Hepatocyte (in vitro differentiated cells): ENCODE measurements at regions not wholly inside any gene's neighbourhood (a gene's known extent, or its start where the extent isn't known, plus 50 kb on each side); places are given as distances from the start of the nearest gene placed in this dataset.

Source experiments
- DNase-seq: peaks from one replicate; pipeline ENCODE4 v3.0.0-alpha.2; 2016; ENCODE audit warnings: low spot score
- H2AFZ ChIP-seq: fragments of 200-600 bp; sonication (generic); 2 replicates; pipeline ENCODE4 v1.6.0; 2016; ENCODE audit warnings: antibody characterized with exemption, mild to moderate bottlenecking
- H3K27ac ChIP-seq: fragments of 200-600 bp; sonication (generic); 2 replicates; pipeline ENCODE4 v1.5.1; 2016; ENCODE audit warnings: mild to moderate bottlenecking
- H3K27me3 ChIP-seq: fragments of 200-600 bp; sonication (generic); 2 replicates; pipeline ENCODE4 v1.6.1; 2016
- H3K36me3 ChIP-seq: fragments of 200-600 bp; sonication (generic); replicated peaks from 2 replicates; pipeline ENCODE4 v1.5.1; 2016; ENCODE audit warnings: low read depth; ENCODE audit not compliant: insufficient read depth
- H3K4me1 ChIP-seq: fragments of 200-600 bp; sonication (generic); 2 replicates; pipeline ENCODE4 v1.5.1; 2016; ENCODE audit warnings: mild to moderate bottlenecking, moderate library complexity; ENCODE audit not compliant: insufficient read depth
- H3K4me2 ChIP-seq: fragments of 200-600 bp; sonication (generic); 2 replicates; pipeline ENCODE4 v1.6.0; 2016
- H3K4me3 ChIP-seq: fragments of 200-600 bp; sonication (generic); 2 replicates; pipeline ENCODE4 v1.5.1; 2016; ENCODE audit warnings: mild to moderate bottlenecking
- H3K79me2 ChIP-seq: fragments of 200-600 bp; sonication (generic); 2 replicates; pipeline ENCODE4 v1.6.0; 2017; ENCODE audit warnings: mild to moderate bottlenecking
- H3K9me2 ChIP-seq: fragments of 200-600 bp; sonication (generic); replicated peaks from 2 replicates; pipeline ENCODE4 v1.6.0; 2017; ENCODE audit warnings: mild to moderate bottlenecking; ENCODE audit not compliant: insufficient read depth
- H3K9me3 ChIP-seq: fragments of 200-600 bp; sonication (generic); 2 replicates; pipeline ENCODE4 v1.5.1; 2016; ENCODE audit warnings: low read depth, mild to moderate bottlenecking
- H4K20me1 ChIP-seq: fragments of 200-600 bp; sonication (generic); 2 replicates; pipeline ENCODE4 v1.6.0; 2016; ENCODE audit warnings: mild to moderate bottlenecking; ENCODE audit not compliant: insufficient read depth, poor library complexity, severe bottlenecking
- CTCF ChIP-seq: fragments of 200-600 bp; sonication (generic); IDR thresholded peaks from 2 replicates; pipeline ENCODE4 v1.5.1; 2016; ENCODE audit warnings: antibody characterized with exemption, mild to moderate bottlenecking; ENCODE audit not compliant: poor library complexity
- EZH2 ChIP-seq: fragments of 200-600 bp; sonication (generic); IDR thresholded peaks from 2 replicates; pipeline ENCODE4 v1.6.1; 2016; ENCODE audit warnings: antibody characterized with exemption, mild to moderate bottlenecking, borderline replicate concordance
- EZH2phosphoT487 ChIP-seq: fragments of 200-600 bp; sonication (generic); IDR thresholded peaks from one replicate; pipeline ENCODE4 v1.6.1; 2018; ENCODE audit warnings: antibody characterized with exemption, mild to moderate bottlenecking, low read depth, moderate library complexity; ENCODE audit not compliant: unreplicated experiment, severe bottlenecking
- WGBS: methylation state at CpG from one replicate; pipeline ENCODE4 v1.1.6; 2016; ENCODE audit warnings: low lambda C conversion rate; ENCODE audit errors: missing lambda C conversion rate; 5-methylcytosine and 5-hydroxymethylcytosine counted together

- 48% methylated on average over 4 of the region's 4 CpGs for WGBS
- H3K9me3 ChIP-seq = no peaks in the 10 kb centered on the region
- H3K27ac ChIP-seq = no peak overlapping the region
- no peaks in the 10 kb centered on the region for H4K20me1 ChIP-seq
- DNase-seq = no peak
- no peak overlapping the region for H3K4me3 ChIP-seq
- H3K9me2 ChIP-seq = no peaks in the 10 kb centered on the region
- no peaks in the 10 kb centered on the region for H3K79me2 ChIP-seq
- H3K36me3 ChIP-seq = no peaks in the 10 kb centered on the region
- no peak overlapping the region for H2AFZ ChIP-seq
- H3K4me2 ChIP-seq = no peak overlapping the region
- no peaks in the 10 kb centered on the region for H3K4me1 ChIP-seq
- TF ChIP-seq CTCF = no peak
- no peak for TF ChIP-seq EZH2phosphoT487
- no peak for TF ChIP-seq EZH2
- no peaks in the 10 kb centered on the region for H3K27me3 ChIP-seq
These were observed 102.1 kb downstream of the DCAF12L2 start for GRCh38 chrX:126063984-126064383.

- Histone ChIP-seq H3K36me3 (no peaks in the 10 kb centered on the region), H3K79me2 (no peaks in the 10 kb centered on the region), H3K9me3 (no peaks in the 10 kb centered on the region), H4K20me1 (no peaks in the 10 kb centered on the region), H3K27ac (no peak overlapping the region), H3K27me3 (no peaks in the 10 kb centered on the region), H3K4me1 (no peaks in the 10 kb centered on the region), H3K4me3 (no peak overlapping the region), H3K4me2 (no peak overlapping the region), H2AFZ (no peak overlapping the region), H3K9me2 (no peaks in the 10 kb centered on the region)
- no peak for DNase-seq
- TF ChIP-seq CTCF (no peak), EZH2 (no peak), EZH2phosphoT487 (no peak)
- 70% methylated on average over 9 of the region's 9 CpGs for WGBS
These were observed 101.1 kb downstream of the DCAF12L2 start for GRCh38 chrX:126064901-126065541.

- WGBS = 69% methylated on average over 14 of the region's 17 CpGs
- no peak for DNase-seq
- TF ChIP-seq EZH2phosphoT487 = no peak
- TF ChIP-seq EZH2 = no peak
These were observed 100.0 kb downstream of the DCAF12L2 start for GRCh38 chrX:126065901-126066660.

More at GRCh38 chrX:126065901-126066660, 100.0 kb downstream of the DCAF12L2 start:
- no peaks in the 10 kb centered on the region for H3K27me3 ChIP-seq
- no peaks in the 10 kb centered on the region for H3K9me3 ChIP-seq
- H2AFZ ChIP-seq = no peak overlapping the region
- no peak overlapping the region for H3K4me2 ChIP-seq
- no peaks in the 10 kb centered on the region for H3K36me3 ChIP-seq
- H3K79me2 ChIP-seq = no peaks in the 10 kb centered on the region
- H3K4me3 ChIP-seq = no peak overlapping the region
- H4K20me1 ChIP-seq = no peaks in the 10 kb centered on the region
- H3K4me1 ChIP-seq = no peaks in the 10 kb centered on the region
- H3K9me2 ChIP-seq = no peaks in the 10 kb centered on the region
- H3K27ac ChIP-seq = no peak overlapping the region
